ENCODE measurements at regions not wholly inside any gene's neighbourhood (a gene's known extent, or its start where the extent isn't known, plus 50 kb on each side); places are given as distances from the start of the nearest gene placed in this dataset.
"Not testable (repeated sequence)": the region's sequence is repeated elsewhere in the genome, so short reads cannot be mapped to it uniquely, and the experiment has no call there.

DNA sequence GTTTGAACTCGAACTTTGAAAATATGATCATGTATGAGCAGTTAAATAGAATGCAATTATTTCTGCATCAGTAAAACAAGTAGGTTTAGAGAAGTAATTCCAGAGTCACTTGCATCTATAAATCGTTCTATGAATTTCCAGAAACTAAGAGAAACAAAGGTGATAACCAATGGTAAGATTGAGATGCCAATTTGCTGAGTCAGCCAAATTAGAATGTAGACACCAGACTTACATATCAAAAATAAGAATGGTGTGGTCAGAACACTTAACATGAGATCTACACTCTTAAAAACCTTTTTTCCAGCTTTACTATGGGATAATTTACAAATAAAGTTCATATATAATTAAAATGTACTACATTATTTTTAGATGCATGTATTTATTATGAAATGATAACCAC, 1435.9 kb downstream of the OTOL1 start:
- DNase-seq: no peak

DNA sequence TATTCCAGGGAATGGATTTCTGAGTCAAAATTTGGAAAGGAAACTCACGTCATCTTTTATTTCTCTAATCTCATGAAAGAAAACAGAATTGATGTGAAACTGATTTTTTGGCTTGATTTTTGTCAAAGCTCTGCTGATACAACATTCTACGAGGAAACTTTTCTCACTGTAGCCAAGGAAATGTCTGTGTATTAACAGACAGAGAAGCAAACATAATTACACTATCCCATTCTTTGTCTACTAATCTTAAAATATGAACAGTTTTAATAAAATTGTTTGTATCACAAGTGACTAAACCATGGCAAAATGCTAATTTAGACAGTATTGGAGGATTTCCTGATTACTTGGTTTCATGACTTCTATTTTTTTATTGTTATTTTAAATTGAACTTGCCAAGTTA, 1437.0 kb downstream of the OTOL1 start:
- DNase-seq: no peak

DNA sequence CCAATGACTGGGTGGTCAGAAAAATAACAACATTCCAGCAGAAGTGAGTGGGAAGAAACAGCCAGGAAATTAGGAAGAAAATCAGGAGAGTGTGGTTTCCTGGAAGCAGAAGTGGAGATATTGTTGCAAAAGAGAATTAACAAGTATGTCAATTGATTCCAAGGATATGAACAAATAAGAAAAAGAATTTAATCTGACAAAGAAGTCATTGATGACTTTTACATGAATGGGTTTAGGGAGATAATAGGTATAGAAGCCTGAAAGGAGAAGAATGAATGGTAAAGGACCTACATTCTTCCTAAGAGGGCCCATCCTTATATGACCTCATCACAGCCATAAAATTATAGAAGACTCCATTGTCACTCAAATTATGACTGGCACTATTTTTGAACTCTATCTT, 1440.1 kb downstream of the OTOL1 start:
- no peak for DNase-seq

DNA sequence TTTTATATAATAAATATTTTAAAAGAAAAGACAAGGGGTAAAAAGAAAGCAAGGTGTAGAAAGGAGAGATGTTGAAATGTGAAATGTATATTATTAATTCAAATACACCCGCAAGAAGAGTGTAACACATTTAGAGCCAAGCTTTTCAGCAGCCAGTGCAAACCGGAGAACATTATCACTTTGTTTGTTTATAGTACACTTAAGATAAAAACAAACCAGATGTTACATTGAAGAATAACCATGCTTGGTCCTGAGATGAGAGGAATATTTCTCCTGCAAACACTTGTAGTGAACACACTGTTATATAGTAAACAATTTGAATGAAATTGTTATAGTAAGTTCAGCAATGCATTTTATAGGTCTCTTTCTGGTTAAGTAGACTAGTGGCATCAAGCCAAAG, 1441.5 kb downstream of the OTOL1 start:
- no peak for DNase-seq

DNA sequence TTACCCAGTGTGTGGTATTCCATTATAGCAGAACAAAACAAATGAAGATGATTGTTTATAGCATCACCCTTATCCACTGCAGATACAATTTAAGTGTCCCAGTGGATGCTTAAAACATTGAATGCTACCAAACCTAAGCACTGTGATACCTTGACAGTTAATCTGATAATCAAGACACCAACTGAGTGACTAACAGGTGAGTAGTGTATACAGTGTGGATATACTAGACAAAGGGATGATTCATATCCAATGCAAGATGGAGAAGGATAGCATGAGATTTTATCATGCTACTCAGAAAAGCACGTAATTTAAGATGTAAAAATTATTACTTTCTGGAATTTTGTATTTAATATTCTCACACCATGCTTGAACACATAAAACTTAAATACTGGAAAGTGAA, 1449.0 kb downstream of the OTOL1 start:
- DNase-seq: no peak

DNA sequence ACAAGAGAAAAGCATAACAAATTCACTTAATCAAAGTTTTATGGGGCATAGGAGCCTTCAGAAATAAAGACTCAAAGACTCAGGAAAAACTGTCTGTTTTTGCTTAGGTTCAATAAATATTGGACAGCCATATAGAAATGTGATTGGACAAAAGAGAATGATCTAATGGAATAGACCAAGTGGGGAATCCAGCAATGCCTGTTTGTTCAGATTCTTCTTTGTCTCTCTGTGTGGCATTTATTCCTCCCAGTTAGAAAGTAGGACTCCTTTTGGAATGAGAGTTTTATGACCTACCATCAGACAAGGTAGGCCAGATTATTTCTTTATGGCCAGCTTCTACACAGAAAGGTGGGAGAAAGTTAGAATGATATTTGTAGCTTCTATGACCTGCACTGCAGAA, 1460.1 kb downstream of the OTOL1 start:
- no peak for DNase-seq

DNA sequence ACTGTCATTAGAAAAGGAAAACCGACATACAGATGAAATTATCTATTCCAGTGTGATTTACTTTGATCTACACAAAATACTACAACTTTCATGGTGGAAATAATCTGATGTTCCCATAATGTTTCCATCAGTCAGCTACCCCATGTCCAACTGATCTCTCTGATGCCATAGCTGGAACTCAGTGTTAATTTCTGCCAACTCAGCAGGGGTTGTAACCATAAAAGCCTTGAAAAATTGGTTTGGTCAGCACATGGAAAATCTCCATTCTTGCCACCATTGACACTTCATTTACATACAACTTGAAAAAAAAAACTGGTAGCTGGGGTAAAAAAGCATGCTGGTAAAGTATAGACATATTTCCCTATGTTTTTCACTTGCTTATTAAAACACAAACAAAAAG, 1463.7 kb downstream of the OTOL1 start:
- DNase-seq: no peak

DNA sequence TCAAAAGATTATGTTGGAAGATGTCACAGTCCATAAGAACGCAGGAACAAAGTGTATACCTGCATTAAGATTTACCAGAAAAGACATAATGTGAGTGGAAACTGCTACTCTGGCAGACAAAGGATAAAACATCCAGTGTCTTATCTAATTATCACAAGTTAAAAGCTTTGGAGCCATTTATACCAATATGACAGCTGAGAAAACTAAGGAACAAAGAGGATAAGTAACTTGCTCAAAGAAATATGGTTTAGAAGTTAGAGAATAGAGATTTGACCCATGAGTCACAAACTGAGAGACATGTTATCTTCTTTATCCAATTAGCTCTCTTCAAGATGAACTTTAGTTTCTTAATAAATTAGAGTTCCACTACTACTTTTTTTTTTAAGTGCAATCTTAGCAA, 1473.7 kb downstream of the OTOL1 start:
- DNase-seq: no peak

DNA sequence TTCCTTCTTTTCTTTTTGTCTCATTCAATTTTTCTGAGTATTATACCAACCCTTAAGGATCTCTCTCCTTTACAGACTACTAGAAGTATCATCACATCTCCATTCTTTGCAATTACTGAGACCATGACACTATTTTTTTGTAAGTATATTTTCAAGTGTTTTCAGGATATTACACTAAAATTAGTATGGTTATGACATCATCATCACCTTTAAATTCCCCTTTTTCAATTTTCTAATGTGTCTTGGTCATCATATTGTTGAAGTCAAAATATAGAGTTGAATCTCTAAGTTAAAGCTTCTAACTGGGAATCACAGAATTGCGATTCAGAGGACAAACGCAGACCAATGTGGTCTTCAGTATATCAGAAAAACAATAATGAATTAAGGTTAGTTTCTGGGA, 1475.1 kb downstream of the OTOL1 start:
- no peak for DNase-seq

DNA sequence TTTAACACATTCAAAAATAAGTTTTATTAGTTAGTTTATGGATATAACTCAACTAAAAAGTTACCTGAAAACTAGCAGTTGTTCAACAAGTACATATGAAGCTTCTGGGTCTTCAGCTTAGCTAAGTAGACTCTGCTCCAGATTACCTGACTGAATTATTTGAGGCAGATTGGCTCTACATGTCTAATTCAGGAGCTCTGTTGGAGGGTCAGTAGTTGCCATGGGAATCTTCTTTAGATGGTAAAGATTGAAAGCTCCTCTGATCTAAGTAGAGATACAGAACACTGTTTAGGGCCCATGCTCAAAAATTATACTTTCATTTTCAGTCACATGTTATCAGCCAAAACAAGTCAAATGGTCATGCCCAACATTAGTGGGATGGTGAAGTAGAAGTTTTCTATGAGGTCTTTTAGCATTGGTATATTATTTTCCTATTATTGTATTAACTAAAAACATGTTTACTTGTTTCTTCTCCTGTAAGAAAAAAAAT, 1476.9 kb downstream of the OTOL1 start:
- DNase-seq: no peak

DNA sequence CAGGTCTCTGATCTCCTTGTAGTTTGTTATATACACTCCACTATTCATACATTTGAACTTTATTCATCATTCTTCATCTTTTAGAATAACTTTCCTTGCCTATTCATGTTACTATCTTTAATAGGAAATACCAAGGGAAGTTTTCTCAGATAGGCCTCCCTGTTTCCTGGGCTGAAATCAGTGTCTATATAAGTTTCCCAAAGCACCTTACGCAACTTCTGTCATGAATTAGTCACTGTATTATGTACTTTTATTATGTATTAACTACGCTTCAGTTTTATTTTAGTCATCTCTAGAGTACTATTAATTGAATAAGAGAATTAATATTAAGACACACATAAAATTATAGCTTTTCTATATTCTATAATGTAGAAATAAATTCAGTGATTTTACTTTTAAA, 1481.5 kb downstream of the OTOL1 start:
- DNase-seq: no peak

DNA sequence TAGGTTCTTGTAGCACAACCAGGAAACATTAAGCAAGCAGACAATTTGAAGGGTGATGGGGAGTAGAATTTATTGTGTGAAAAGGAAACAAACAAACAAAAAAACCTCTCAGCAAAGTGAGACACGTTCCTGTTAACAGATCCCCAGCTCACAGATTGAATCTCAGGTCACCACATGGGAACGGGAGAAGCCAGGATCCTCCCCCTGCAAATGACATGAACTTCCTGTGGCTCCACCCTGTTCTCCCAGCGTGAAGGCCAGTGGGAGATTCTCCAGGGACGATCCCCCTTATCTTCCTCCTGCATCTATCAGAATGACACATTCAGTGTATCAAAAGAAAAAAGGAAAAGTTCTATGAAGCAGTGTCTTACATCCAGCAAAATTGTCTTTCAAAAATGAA, 1488.1 kb downstream of the OTOL1 start:
- no peak for DNase-seq

DNA sequence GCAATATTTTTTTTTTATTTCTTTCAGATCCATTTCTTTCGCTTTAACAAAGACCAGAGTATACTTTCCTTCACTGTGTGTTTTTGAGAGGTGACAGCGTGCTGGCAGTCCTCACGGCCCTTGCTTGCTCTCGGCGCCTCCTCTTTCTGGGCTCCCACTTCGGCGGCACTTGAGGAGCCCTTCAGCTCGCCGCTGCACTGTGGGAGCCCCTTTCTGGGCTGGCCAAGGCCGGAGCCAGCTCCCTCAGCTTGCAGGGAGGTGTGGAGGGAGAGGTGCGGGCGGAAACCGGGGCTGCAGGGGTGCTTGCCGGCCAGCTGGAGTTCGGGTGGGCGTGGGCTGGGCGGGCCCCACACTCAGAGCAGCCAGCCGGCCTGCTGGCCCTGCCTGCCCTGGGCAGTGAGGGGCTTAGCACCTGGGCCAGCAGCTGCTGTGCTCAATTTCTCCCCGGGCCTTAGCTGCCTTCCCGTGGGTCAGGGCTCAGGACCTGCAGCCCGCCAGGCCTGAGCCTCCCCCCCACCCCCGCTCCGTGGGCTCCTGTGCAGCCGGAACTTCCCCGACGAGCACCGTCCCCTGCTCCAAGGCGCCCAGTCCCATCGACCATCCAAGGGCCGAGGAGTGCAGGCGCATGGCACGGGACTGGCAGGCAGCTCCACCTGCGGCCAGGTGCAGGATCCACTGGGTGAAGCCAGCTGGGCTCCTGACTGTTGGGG, 1490.6 kb downstream of the OTOL1 start:
- not testable (repeated sequence) for DNase-seq

DNA sequence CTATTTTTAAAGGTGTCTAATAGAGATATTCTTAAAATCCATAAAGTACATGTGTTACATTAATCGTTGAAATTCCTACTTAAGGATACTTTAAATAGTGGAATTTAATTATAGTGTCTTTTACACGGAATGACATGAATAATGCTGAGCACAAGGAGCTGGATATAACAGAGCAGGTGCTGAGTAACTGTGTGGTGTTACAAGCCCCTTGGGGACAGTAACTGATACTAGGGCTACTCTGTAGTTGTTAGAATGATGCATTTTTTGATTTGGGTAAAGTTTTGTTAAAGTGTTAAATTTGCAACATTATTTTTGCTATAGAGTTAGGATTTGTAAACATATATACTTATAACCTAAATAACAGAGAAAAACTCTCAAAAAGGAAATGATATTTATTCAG, 1496.1 kb downstream of the OTOL1 start:
- DNase-seq: no peak

DNA sequence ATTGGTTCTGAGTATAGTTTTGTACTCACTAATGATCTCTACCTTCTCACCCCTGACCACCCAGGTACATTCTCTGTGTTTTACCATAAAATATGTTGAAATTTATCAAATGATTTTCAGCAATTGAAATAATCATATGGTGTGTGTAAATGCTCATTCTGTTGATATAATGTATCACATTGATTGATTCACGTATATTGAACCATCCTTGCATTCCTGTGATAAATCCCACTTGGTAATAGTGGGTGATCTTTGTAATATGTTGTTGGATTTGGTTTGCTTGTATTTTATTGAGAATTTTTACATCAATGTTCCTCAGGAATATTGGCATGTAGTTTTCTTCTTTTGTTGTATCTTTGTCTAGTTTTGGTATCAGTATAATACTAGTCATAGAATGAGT, 1497.6 kb downstream of the OTOL1 start:
- no peak for DNase-seq

DNA sequence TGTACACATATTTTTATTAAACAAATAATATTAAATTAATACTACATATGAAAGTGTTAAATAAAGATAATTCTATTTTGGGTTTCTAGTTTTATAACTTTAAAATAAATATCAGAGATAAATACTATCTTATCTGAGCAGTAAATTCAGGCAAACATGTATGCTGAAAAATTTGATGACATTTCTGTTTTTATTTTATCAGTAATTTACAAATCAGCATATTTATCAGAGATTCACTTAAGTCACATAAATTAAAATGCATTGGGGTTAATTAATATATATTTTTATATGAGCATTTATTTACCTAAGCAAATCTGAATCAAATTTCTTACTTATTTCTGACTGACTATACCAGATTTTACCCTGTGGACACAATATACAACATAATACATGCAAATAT, 1499.8 kb downstream of the OTOL1 start:
- DNase-seq: no peak

DNA sequence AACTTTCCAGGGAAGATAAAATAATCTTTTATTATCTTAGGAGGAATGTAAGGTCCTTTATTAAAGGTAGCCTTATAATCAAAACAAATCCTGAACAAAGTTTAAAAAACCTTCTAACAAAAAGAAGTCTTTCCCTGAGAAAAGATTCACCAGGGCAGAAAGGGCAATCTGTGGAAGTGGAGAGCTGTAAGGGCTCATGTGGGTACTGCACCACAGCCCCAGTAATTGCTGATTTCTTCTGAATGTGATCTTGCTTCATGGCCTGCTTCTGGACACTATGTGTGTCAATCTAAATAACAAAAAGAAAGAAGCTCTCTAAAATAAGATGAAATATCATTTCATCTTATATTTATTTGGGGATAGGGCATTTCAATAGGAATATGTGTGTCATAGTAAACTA, 1501.6 kb downstream of the OTOL1 start:
- no peak for DNase-seq

DNA sequence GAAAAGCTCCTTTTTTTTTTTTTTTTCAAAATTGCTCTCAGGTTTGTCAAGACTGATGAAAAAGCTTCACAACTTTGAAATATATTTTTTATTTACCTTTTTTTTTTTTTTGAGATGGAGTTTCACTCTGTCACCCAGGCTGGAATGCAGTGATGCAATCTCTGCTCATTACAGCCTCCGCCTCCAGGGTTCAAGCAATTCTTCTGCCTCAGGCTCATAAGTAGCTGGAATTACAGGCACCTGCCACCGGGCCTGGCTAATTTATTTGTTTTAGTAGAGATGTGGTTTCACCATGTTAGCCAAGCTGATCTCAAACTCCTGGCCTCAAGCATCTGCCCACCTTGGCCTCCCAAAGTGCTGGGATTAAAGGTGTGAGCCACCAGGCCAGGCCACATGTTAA, 1515.0 kb downstream of the OTOL1 start:
- no peak for DNase-seq

DNA sequence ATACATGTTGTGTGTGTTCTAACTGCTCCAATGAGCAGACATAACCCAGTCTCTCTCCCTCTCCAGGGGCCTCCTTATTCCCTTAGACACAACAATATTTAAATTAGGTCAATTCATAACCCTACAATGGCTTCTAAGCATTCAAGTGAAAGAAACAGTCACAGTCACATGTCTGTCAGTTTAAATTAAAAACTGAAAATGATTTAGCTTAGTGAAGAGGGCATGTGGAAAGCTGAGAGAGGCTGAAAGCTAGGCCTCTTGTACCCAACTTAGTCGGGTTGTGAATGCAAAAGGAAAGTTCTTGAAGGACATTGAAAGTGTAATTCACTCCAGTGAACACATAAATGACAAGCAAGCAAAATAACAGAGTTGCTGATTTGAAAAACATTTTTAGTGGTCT, 1519.6 kb downstream of the OTOL1 start:
- no peak for DNase-seq

DNA sequence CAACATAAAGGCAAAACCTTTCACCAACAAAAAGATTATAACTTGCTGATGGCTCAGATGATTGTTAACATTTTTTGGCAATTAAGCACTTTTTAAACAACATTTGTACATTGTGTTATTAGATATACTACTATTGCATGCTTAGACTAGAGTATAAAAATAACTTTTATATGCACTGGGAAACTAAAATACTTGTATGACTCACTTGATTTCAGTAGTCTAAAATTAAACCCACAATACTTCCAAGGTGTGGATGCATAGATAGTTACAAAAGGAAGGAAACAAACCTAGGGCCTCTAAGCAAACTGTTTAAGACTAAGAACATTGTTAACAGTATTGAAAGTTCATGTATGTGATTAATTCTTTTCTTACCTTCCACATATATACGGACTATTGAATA, 1521.5 kb downstream of the OTOL1 start:
- DNase-seq: no peak

DNA sequence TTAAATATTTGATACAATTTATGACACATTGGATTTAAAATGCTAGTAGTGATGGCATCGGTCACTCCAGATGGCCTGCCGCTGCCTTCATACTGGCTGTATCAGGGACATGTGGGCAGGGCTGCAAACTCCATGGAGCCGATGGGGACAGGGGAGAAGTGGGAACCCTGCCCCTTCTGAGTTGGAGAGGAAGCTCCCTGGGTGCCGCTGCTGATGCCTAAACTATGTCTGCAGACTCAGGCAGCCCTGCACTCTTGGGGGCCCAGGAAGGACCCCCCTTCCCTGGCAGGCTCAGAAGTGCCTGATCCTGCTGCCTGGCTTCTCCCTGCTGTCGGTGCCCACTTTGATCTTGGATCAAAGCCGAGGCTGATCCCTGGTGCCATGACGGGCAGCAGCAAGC, 1522.1 kb downstream of the OTOL1 start:
- DNase-seq: no peak

DNA sequence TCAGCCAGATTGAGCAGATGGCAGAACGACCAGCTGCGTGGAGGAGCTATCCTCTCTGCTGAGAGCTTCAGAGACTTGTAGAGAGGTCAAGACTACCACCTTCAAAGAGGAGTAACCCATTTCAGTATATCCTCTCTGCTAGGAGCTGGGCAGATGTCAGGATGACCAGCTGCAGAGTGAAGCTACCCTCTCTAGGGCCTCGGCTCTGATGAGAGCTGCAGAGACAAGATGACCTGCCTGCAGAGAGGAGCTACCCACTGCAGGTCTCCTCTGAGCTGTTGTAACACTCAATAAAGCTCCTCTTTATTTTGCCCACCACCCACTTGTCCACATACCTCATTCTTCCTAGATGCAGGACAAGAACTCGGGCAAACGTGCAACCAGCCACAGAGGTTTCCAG, 1522.7 kb downstream of the OTOL1 start:
- no peak for DNase-seq

DNA sequence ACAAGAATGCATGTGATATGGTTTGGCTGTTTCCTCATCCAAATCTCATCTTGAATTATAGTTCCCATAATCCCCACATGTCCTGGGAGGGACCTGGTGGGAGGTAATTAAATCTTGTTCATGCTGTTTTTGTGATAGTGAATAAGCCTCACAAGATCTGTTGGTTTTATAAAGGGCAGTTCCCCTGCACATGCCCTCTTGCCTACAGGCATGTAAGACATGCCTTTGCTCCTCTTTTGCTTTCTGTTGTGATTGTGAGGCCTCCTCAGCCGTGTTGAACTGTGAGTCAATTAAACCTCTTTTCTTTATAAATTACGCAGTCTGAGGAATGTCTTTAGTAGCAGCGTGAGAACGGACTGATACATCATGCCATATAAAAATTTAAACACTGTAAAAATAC, 1537.0 kb downstream of the OTOL1 start:
- no peak for DNase-seq

DNA sequence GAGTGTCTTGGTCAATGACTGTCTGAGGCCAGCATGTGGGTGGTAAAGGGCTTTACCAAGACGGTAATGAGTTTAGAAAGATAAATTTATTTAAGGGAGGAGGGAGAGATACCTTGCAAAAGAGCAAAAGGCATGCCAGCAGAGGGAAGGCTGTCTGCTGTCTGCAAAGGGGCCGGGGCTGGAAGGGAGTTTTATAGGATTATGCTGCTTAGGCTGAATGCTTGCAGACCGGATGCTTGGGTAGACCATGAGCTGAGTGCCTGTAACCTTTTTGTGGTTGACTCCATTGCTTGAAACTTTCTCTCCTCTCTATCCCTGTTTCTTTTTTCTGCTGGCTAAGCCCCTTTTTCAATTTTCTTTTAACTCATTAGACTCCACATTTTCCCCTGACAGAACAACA, 1543.0 kb downstream of the OTOL1 start:
- DNase-seq: no peak

DNA sequence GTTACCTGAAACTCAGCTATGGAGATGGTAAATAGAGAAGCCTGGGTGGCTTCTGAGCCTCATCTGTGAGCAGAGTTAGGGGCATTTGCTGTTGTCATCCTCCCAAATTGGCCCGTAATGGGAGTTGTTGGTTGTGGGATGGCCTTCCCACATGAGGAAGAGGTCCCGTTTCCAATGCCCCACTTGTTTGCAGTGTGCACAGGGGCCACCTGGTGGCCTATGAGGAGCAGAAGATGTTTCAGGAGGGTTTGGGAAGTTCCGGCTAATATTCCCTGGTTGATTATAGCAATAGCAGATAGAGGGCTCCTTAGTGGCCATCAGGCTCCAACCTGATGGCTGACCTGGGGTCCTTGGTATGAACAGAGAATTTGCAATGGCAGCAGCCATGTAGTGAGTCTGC, 1546.5 kb downstream of the OTOL1 start:
- no peak for DNase-seq

Measured in dermis blood vessel endothelial cell (primary cell).